ENCODE measurements at regions not wholly inside any gene's neighbourhood (a gene's known extent, or its start where the extent isn't known, plus 50 kb on each side); places are given as distances from the start of the nearest gene placed in this dataset.

- TF ChIP-seq CTCF (IDR thresholded peaks at IDR 0.05) (no peak), POLR2A (IDR thresholded peaks at IDR 0.05) (no peak), POLR2AphosphoS5 (IDR thresholded peaks at IDR 0.05) (no peak), EP300 (IDR thresholded peaks at IDR 0.05) (no peak)
Measured at GRCh38 chr5:39850291-39850690, 425.5 kb upstream of the DAB2 start.
